SK-N-MC (cell line): ENCODE measurements at regions not wholly inside any gene's neighbourhood (a gene's known extent, or its start where the extent isn't known, plus 50 kb on each side); places are given as distances from the start of the nearest gene placed in this dataset.

Experiments
- EZH2 ChIP-seq: fragments of 200-600 bp; sonication (generic); IDR thresholded peaks from one replicate; pipeline ENCODE4 v1.6.1; 2017; ENCODE audit warnings: antibody characterized with exemption
- POLR2AphosphoS5 ChIP-seq: IDR thresholded peaks from 2 replicates; pipeline ENCODE4 v1.6.1; 2012; ENCODE audit warnings: mild to moderate bottlenecking, low read depth, low read length, borderline replicate concordance

DNA sequence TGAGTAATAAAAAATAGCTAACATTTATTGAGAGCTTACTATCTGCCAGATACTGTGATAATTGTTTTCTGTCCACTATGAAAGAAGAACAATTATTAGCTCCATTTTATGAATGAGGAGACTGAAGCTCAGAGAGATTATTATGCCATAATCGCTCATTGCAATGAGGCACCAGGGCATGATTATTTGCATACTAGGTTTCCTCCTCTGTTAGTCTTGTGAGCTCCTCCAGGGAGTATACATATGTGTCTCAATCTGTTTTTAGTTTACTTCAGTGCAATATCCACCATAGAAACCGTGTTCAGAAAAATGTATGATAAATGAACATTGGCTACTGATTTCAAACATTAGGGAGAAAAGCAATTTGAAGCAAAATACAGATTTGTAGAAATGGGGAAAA is 139.4 kb upstream of the OTUD4 start:
- no peak for TF ChIP-seq EZH2
- TF ChIP-seq POLR2AphosphoS5: no peak
